ENCODE measurements at regions not wholly inside any gene's neighbourhood (a gene's known extent, or its start where the extent isn't known, plus 50 kb on each side); places are given as distances from the start of the nearest gene placed in this dataset.

DNA sequence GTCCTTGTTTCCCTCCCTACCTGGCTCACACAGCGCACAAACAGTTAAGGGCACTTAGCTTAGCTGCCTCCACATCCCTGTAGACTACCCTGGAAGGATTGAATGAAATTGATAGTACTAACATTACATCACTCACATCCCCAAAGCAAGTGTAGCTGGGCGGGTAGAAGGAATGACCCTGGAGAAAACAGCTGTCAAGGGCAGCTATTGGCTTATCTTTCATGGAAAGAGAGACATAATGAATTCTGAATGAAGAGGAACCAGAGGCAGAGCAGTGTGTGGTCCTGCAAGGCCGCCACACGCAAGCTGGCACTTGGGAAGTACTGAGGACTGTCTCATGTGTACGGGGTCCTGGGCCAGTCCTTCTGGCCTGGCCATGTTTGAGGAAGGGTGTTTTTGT is 369.6 kb upstream of the RGMA start:
- no peak for DNase-seq (ENCODE audit: low read depth, low spot score)
- Histone ChIP-seq H3K27me3 (ENCODE audit: control insufficient read depth, insufficient read depth, low read length) (no peaks in the 10 kb centered on the region), H3K27ac (ENCODE audit: low read depth, low read length) (no peak overlapping the region), H3K9me3 (ENCODE audit: control insufficient read depth, insufficient read depth, low read length) (peaks cover 60% of the 10 kb centered on the region), H3K4me3 (ENCODE audit: low read depth, low read length) (no peak overlapping the region)
- ChIA-PET CTCF (no interaction called here), POLR2A (no interaction called here)
- TF ChIP-seq, protein P1, sequence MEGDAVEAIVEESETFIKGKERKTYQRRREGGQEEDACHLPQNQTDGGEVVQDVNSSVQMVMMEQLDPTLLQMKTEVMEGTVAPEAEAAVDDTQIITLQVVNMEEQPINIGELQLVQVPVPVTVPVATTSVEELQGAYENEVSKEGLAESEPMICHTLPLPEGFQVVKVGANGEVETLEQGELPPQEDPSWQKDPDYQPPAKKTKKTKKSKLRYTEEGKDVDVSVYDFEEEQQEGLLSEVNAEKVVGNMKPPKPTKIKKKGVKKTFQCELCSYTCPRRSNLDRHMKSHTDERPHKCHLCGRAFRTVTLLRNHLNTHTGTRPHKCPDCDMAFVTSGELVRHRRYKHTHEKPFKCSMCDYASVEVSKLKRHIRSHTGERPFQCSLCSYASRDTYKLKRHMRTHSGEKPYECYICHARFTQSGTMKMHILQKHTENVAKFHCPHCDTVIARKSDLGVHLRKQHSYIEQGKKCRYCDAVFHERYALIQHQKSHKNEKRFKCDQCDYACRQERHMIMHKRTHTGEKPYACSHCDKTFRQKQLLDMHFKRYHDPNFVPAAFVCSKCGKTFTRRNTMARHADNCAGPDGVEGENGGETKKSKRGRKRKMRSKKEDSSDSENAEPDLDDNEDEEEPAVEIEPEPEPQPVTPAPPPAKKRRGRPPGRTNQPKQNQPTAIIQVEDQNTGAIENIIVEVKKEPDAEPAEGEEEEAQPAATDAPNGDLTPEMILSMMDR (IDR thresholded peaks at IDR 0.05; ENCODE audit: low read depth, low read length), result no peak

DNA sequence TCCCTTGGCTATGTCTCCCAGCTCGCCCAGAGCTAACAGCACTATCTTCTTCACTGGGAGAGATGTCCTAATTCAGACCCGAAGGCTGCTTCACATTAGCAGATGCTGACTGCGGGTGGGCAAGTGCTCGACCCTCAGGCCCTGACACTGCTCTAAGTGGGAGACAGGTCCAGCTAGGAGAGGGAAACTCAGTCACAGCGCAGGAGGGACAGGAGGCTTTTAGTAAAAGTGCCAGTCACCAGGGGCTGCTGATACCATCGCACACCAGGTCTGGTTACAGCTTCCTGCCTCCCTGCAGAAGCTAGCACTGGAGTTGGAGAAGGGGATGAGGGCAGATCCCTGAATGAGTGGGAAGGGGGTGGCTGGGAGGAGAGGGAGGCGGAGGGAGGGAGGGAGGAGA is 365.8 kb upstream of the RGMA start:
- Histone ChIP-seq H3K4me3 (ENCODE audit: low read depth, low read length) (no peak overlapping the region), H3K27me3 (ENCODE audit: control insufficient read depth, insufficient read depth, low read length) (no peaks in the 10 kb centered on the region), H3K9me3 (ENCODE audit: control insufficient read depth, insufficient read depth, low read length) (peaks cover 46% of the 10 kb centered on the region), H3K27ac (ENCODE audit: low read depth, low read length) (no peak overlapping the region)
- TF ChIP-seq, protein P1 (IDR thresholded peaks at IDR 0.05; ENCODE audit: low read depth, low read length), result no peak
- ChIA-PET POLR2A (no interaction called here), CTCF (no interaction called here)
- DNase-seq (ENCODE audit: low read depth, low spot score), result no peak

DNA sequence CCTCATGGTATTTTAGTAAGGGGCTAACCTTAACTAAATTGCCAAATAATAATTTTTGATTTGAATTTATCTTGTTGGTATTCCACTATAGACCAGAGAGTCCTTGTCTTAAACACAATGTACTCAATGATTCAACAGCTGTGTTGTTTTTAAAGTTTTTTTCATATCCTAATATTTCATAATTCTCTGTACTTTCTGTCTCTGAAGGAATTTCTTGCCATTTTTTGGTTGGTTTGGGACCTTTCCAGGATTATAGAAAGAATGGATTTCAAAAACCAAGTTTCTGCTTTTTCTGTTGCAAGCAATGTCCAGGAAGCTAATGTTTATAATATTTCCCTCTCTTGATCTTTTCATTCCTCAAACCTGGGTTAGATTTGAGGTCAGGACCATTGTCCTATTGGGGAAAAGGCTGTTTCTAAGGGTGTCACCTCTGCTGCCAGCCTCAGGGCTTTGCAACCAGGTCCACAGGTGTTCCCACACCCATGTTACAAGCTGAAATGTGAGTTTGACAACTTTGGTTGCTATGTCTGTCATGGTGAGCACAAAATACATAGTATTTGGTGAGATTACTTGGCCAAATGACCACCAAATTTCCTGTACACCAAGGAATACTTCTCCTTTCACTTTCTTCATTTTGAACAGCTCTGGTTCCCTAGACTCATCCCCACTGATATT is 363.7 kb upstream of the RGMA start:
- TF ChIP-seq, protein P1 (IDR thresholded peaks at IDR 0.05; ENCODE audit: low read depth, low read length), result no peak
- Histone ChIP-seq H3K4me3 (ENCODE audit: low read depth, low read length) (no peak overlapping the region), H3K9me3 (ENCODE audit: control insufficient read depth, insufficient read depth, low read length) (peaks cover 26% of the 10 kb centered on the region), H3K27me3 (ENCODE audit: control insufficient read depth, insufficient read depth, low read length) (no peaks in the 10 kb centered on the region), H3K27ac (ENCODE audit: low read depth, low read length) (no peak overlapping the region)
- ChIA-PET POLR2A (no interaction called here), CTCF (no interaction called here)
- no peak for DNase-seq (ENCODE audit: low read depth, low spot score)

DNA sequence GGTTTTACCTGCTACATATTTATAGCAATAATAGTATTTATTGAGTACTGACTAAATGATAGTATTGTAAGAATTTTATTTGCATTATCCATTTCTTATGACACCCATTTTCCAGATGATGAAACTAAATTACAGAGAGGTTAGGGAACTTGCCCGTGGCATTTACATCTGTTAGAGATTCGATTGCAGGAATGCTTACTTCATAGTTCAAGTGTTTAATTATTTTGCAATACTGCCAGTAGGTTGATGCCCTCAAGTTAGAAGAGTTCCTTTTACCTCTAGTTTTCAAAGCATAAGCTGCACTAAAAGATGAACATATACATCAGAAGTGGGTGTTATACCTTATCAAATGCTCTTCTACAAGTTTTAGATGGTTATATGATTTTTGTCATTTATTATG is 362.8 kb upstream of the RGMA start:
- H3K27ac ChIP-seq (ENCODE audit: low read depth, low read length), result no peak overlapping the region
- ChIA-PET CTCF (no interaction called here), POLR2A (no interaction called here)
- TF ChIP-seq, protein P1 (IDR thresholded peaks at IDR 0.05; ENCODE audit: low read depth, low read length), result no peak
- H3K9me3 ChIP-seq (ENCODE audit: control insufficient read depth, insufficient read depth, low read length), result peaks cover 22% of the 10 kb centered on the region
- no peak overlapping the region for H3K4me3 ChIP-seq (ENCODE audit: low read depth, low read length)
- H3K27me3 ChIP-seq (ENCODE audit: control insufficient read depth, insufficient read depth, low read length), result no peaks in the 10 kb centered on the region
- DNase-seq (ENCODE audit: low read depth, low spot score), result no peak

DNA sequence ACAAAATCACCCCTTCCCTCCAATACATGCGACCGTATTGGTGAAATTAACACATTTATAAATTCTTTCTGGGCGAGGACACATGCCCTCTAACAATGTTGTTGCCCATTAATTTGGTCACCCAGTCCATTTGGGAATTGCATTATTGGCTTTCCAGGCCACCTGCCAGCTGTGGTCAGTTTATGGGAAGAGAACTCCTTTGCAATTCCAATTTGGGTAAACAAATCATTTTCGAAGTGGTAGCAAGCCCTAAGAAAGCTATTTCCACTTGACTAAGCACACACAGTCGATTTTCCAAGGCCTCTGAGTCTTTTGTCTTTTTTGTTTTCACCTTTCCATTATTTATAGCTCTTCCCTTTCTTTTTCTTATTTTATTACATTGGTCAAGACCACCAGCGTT is 362.3 kb upstream of the RGMA start:
- CTCF ChIA-PET, result no interaction called here
- POLR2A ChIA-PET, result no interaction called here

More for the DNA sequence above, 362.3 kb upstream of the RGMA start:
- Histone ChIP-seq H3K9me3 (ENCODE audit: control insufficient read depth, insufficient read depth, low read length) (peaks cover 18% of the 10 kb centered on the region), H3K4me3 (ENCODE audit: low read depth, low read length) (no peak overlapping the region), H3K27ac (ENCODE audit: low read depth, low read length) (no peak overlapping the region), H3K27me3 (ENCODE audit: control insufficient read depth, insufficient read depth, low read length) (no peaks in the 10 kb centered on the region)
- DNase-seq (ENCODE audit: low read depth, low spot score), result no peak
- TF ChIP-seq, protein P1 (IDR thresholded peaks at IDR 0.05; ENCODE audit: low read depth, low read length), result no peak

All from AG04450 (cell line).